DOHH2 (cell line): ENCODE measurements at regions not wholly inside any gene's neighbourhood (a gene's known extent, or its start where the extent isn't known, plus 50 kb on each side); places are given as distances from the start of the nearest gene placed in this dataset.
"Not testable (repeated sequence)": the region's sequence is repeated elsewhere in the genome, so short reads cannot be mapped to it uniquely, and the experiment has no call there.

Experiments used
- H3F3A ChIP-seq: fragments of 200-600 bp; sonication (generic), shearing (Covaris generic); 2 replicates; pipeline ENCODE4 v1.6.0; 2016; ENCODE audit warnings: antibody characterized with exemption, mild to moderate bottlenecking; ENCODE audit not compliant: control insufficient read depth, insufficient read depth
- H3K27ac ChIP-seq: fragments of 200-600 bp; sonication (generic); 2 replicates; pipeline ENCODE4 v1.5.1; 2014; ENCODE audit warnings: low read depth, mild to moderate bottlenecking, low read length, moderate library complexity
- H3K27me3 ChIP-seq: fragments of 200-600 bp; sonication (generic); 2 replicates; pipeline ENCODE4 v1.6.1; 2014; ENCODE audit warnings: mild to moderate bottlenecking, low read length, mixed read lengths; ENCODE audit not compliant: control insufficient read depth
- H3K36me3 ChIP-seq: fragments of 200-600 bp; sonication (generic); 2 replicates; pipeline ENCODE4 v1.6.1; 2014; ENCODE audit warnings: mild to moderate bottlenecking, low read length, moderate library complexity, mixed read lengths; ENCODE audit not compliant: control insufficient read depth
- H3K4me1 ChIP-seq: fragments of 200-600 bp; sonication (generic); 2 replicates; pipeline ENCODE4 v1.6.1; 2014; ENCODE audit warnings: mild to moderate bottlenecking, low read length, mixed read lengths; ENCODE audit not compliant: control insufficient read depth
- H3K4me2 ChIP-seq: fragments of 200-600 bp; sonication (generic); 2 replicates; pipeline ENCODE4 v1.6.0; 2014; ENCODE audit warnings: mild to moderate bottlenecking, low read length, moderate library complexity
- H3K4me3 ChIP-seq: fragments of 200-600 bp; sonication (generic); 2 replicates; pipeline ENCODE4 v1.5.1; 2014; ENCODE audit warnings: mild to moderate bottlenecking, low read length, mixed read lengths
- H3K79me2 ChIP-seq: fragments of 200-600 bp; sonication (generic); 2 replicates; pipeline ENCODE4 v1.6.1; 2014; ENCODE audit warnings: mild to moderate bottlenecking, low read length, mixed read lengths; ENCODE audit not compliant: control insufficient read depth
- H3K9me2 ChIP-seq: fragments of 200-600 bp; sonication (generic); replicated peaks from 2 replicates; pipeline ENCODE4 v1.6.1; 2014; ENCODE audit warnings: mild to moderate bottlenecking, low read length, mixed read lengths; ENCODE audit not compliant: control insufficient read depth
- H3K9me3 ChIP-seq: fragments of 200-600 bp; sonication (generic); 2 replicates; pipeline ENCODE4 v1.6.1; 2014; ENCODE audit warnings: antibody characterized with exemption, low read length, mixed read lengths; ENCODE audit not compliant: control insufficient read depth, insufficient read depth
- H4K20me1 ChIP-seq: fragments of 200-600 bp; sonication (generic); 2 replicates; pipeline ENCODE4 v1.6.0; 2014; ENCODE audit warnings: low read depth, mild to moderate bottlenecking, antibody characterized with exemption, low read length, moderate library complexity; ENCODE audit not compliant: control insufficient read depth, insufficient read depth

DNA sequence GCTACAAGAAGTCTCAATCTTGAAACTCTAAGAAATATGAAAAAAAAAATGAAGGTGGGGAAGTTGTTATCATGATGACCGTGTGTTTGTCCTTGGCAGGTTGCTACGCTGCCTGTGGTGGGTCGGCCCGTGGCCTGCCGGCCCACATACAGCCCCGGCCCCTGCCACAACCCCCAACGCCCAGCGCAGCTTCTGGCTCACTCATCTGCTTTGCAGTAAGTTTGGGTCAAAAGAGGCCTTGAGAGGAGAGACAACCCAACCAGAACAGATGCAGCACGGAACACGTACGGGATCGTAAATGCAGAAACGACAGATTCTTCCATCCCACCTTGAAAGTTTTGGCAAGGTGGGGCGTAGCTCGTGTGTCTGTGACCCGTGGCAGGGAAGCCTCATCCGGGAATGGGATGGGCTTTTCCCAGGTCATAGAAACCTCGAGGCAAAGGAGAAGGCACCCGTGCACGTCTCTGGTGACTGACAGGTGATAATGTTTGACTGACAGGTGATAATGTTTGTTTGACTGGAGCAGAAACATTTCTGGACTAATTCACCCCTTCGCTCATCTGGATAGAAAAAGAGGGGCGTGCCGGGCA lies 206.1 kb upstream of the ZNF469 start:
- H3K4me3 ChIP-seq, H3K27me3 ChIP-seq, H3F3A ChIP-seq, H3K4me1 ChIP-seq, H3K4me2 ChIP-seq, H3K27ac ChIP-seq, H4K20me1 ChIP-seq, H3K9me3 ChIP-seq, H3K9me2 ChIP-seq, H3K36me3 ChIP-seq, H3K79me2 ChIP-seq: not testable (repeated sequence)

DNA sequence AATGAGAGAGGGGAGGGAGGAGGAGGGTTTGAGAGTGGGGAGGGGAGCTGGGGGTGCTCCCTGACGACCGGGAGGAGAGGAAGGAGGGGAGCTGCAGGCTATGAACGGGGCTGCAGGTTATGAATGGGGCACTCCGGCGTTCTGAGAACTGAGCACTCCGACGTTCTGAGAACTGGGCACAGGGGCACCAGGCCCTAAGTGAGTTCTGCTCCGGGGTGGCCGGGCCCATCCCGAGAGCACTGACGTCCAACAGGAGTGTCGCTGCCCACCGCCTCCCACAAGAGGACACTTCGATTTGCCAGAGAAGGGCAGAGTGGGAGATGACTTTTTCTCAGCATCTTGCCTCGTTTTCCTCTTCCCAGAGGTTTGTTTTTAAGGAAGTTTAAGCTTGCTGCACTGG lies 204.5 kb upstream of the ZNF469 start:
- not testable (repeated sequence) for H3K9me3 ChIP-seq, H3K4me2 ChIP-seq, H3F3A ChIP-seq, H3K4me3 ChIP-seq, H3K27ac ChIP-seq, H3K9me2 ChIP-seq, H3K79me2 ChIP-seq, H3K4me1 ChIP-seq, H4K20me1 ChIP-seq, H3K27me3 ChIP-seq, H3K36me3 ChIP-seq

DNA sequence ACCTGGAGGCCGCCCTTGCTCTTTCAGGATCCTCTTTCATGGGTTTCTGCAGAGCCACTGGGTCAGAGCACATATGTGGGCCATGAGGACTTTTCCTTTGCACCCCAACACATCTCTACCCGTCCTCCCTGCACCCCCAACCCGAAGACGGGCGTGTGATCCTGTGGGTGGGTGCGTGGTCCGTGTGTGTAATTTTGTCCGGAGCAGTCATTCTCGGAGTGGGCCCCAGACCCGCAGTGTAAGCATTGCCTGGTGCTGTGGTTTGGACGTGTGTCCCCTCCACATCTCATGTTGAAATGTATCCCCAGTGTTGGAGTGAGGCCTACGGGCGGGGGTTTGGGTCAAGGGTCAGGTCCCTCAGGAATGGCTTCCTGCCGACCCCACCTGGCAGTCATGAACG lies 203.9 kb upstream of the ZNF469 start:
- H3K27ac ChIP-seq, H3K79me2 ChIP-seq, H3K27me3 ChIP-seq, H3K36me3 ChIP-seq, H4K20me1 ChIP-seq, H3K4me2 ChIP-seq, H3K4me1 ChIP-seq, H3F3A ChIP-seq, H3K4me3 ChIP-seq, H3K9me3 ChIP-seq, H3K9me2 ChIP-seq: not testable (repeated sequence)

DNA sequence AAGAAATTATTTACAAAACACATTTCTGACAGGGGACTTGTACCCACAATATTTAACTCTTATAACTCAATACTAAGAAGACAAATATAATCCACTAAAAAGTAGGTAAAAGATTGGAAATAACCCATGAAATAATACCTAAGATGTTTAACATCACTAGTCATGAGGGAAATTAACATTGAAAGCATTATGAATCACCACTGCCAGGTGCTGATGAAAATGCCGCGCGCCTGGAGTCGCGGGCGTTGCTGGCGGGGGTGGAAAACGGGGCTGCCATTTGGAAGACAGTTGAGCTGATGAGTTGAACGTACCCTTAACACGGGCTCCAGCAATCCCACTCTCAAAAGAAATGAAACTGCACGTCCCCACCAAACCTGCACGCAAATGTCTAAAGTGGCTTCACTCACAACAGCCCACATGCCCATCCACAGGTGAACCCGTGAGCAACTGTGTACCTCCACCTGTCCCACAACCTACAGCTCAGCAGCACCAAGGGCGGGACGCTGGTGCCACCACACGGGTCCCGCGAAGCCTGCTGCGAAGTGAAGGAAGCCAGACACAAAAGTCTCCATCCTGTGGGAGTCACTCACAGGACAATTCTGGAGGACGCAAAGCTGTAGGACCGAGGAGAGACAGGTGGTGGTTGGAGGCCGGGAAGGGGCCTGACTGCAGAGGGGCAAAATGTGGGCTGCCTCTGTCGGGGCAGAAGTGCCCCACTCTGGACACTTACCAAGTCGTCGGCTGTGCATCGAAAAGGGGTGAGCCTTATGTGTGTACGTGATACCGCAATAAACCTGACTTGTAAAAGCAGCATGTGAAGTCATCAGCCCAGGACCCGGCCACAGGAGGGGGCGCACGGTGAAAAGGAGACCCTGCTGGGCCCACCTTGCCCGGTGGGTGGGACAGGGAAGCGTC lies 199.5 kb upstream of the ZNF469 start:
- not testable (repeated sequence) for H3K4me3 ChIP-seq, H3K36me3 ChIP-seq, H3K79me2 ChIP-seq, H3K4me1 ChIP-seq, H3K9me3 ChIP-seq, H3K27me3 ChIP-seq, H3K4me2 ChIP-seq, H3F3A ChIP-seq, H3K9me2 ChIP-seq, H3K27ac ChIP-seq, H4K20me1 ChIP-seq

DNA sequence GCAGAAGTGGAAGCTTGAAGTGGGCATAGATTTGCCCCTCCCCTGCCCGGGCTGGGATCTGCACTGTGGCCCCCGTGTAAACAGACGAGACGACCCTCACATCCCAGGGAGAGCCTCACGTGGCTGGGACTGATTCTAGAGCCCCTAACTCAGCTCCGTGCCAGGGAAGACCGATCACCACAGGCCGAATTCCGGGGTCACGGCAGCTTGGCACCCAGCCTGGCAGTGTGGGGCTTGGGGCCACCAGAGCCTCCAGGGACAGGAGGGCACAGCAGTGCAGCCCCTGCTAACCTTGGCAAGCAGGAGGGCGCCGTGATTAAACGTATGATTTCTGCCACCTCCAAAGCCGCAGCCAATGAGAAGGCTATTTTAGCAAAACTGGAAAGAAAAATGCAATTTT lies 198.7 kb upstream of the ZNF469 start:
- not testable (repeated sequence) for H3K4me1 ChIP-seq, H3F3A ChIP-seq, H3K27me3 ChIP-seq, H3K9me2 ChIP-seq, H4K20me1 ChIP-seq, H3K27ac ChIP-seq, H3K4me2 ChIP-seq, H3K36me3 ChIP-seq, H3K9me3 ChIP-seq, H3K79me2 ChIP-seq, H3K4me3 ChIP-seq

DNA sequence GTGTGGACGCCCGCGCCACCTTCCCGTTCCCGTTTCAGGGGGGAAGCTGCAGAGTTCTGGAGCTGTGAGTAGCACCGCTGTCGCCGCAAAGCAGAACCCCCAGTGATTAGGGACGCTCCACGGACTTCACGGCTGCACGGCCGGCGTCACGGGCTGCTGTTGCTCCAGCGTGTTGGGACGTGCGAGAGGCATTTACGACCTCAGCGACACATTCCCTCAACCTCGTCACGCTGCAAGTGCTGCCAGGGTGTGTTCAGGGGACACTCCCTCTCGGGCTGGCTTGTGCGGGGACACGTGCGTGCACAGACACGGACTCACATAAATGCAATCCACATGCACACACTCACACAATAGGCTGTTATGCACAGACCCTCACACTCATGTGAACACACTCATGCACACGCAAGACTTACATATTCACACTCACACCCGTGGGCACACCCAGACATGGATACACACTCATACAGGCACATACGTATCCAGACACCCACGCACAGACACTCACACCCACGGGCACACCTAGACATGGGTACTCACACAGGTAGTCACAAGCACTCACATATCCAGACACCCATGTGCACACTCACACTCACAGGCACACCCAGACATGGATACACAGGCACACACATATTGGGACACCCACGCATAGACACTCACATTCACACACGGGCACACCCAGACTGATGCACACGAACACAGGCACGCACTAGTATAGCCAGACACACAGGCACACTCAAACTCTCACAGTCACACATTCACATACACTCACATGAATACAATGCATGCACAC lies 198.0 kb upstream of the ZNF469 start:
- not testable (repeated sequence) for H3K4me3 ChIP-seq, H3K4me1 ChIP-seq, H3K79me2 ChIP-seq, H3K36me3 ChIP-seq, H3K27ac ChIP-seq, H3K4me2 ChIP-seq, H3K27me3 ChIP-seq, H3K9me3 ChIP-seq, H3F3A ChIP-seq, H4K20me1 ChIP-seq, H3K9me2 ChIP-seq

DNA sequence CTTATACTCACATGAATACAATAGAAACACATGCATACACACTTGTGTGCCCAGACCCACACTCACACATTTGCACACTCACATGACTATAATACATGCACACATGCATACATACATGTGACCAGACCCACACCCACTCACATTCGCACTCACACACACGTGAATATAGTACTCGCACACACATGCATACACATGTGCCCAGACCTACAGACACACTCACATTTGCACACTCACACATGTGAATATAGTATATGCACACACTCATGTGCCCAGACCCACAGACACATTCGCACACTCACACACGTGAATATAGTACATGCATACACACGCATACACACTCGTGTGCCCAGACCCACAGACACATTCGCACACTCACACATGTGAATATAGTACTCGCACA lies 197.4 kb upstream of the ZNF469 start:
- H3K79me2 ChIP-seq, H3K36me3 ChIP-seq, H3K4me3 ChIP-seq, H3K4me2 ChIP-seq, H3K9me2 ChIP-seq, H3K27me3 ChIP-seq, H3K27ac ChIP-seq, H3F3A ChIP-seq, H3K4me1 ChIP-seq, H4K20me1 ChIP-seq, H3K9me3 ChIP-seq: not testable (repeated sequence)
